Liver (tissue), 8 donors: ENCODE measurements at regions not wholly inside any gene's neighbourhood (a gene's known extent, or its start where the extent isn't known, plus 50 kb on each side); places are given as distances from the start of the nearest gene placed in this dataset.

ENCODE experiments used
- DNase-seq: peaks from one replicate; pipeline ENCODE4 v3.0.0-alpha.2; 2017; ENCODE audit warnings: low spot score
- H3K27ac ChIP-seq, 2 donors: one replicate each; pipeline ENCODE4 v1.7.0; 2013; ENCODE audit warnings: inconsistent platforms in 2 of 2, low read length in 2 of 2, control low read depth in 1 of 2, low read depth in 1 of 2, mild to moderate bottlenecking in 1 of 2
- H3K27me3 ChIP-seq, 4 donors: one replicate each; pipeline versions ENCODE4 v1.6.1 to v1.7.0; 2013; ENCODE audit warnings: low read length in 3 of 4, inconsistent platforms in 1 of 4, mild to moderate bottlenecking in 1 of 4, moderate library complexity in 1 of 4; ENCODE audit not compliant: control insufficient read depth in 4 of 4, insufficient read depth in 4 of 4
- H3K36me3 ChIP-seq, 4 donors: one replicate each; pipeline versions ENCODE4 v1.6.1 to v1.7.0; 2013; ENCODE audit warnings: low read length in 3 of 4, mild to moderate bottlenecking in 3 of 4, low read depth in 1 of 4, moderate library complexity in 1 of 4; ENCODE audit not compliant: control insufficient read depth in 4 of 4, insufficient read depth in 3 of 4
- H3K4me1 ChIP-seq, 4 donors: one replicate each; pipeline versions ENCODE4 v1.6.1 to v1.7.0; 2013; ENCODE audit warnings: low read length in 3 of 4, mild to moderate bottlenecking in 3 of 4, moderate library complexity in 1 of 4; ENCODE audit not compliant: control insufficient read depth in 4 of 4, insufficient read depth in 4 of 4
- H3K4me3 ChIP-seq, 3 donors: one replicate each; pipeline versions ENCODE4 v1.6.1 to v1.7.0; 2013; ENCODE audit warnings: low read length in 3 of 3, control low read depth in 1 of 3, low read depth in 1 of 3, mild to moderate bottlenecking in 1 of 3
- H3K9ac ChIP-seq, 2 donors: one replicate each; pipeline ENCODE4 v1.7.0; 2013; ENCODE audit warnings: low read length in 2 of 2, mild to moderate bottlenecking in 2 of 2, moderate library complexity in 2 of 2, control low read depth in 1 of 2, low read depth in 1 of 2
- H3K9me3 ChIP-seq, 4 donors: one replicate each; pipeline versions ENCODE4 v1.6.1 to v1.7.0; 2013; ENCODE audit warnings: low read length in 3 of 4; ENCODE audit not compliant: control insufficient read depth in 4 of 4
- EGR1 ChIP-seq, 2 donors: IDR thresholded peaks; 2 replicates each; pipeline ENCODE4 v1.6.1; 2016 to 2018; ENCODE audit warnings: antibody characterized with exemption in 2 of 2, low read depth in 2 of 2
- FOXA1 ChIP-seq: IDR thresholded peaks from 2 replicates; pipeline ENCODE4 v1.6.1; 2016; ENCODE audit warnings: antibody characterized with exemption
- GABPA ChIP-seq, 2 donors: IDR thresholded peaks in 1 of 2; conservative IDR thresholded peaks in 1 of 2; 2 replicates each; pipeline ENCODE4 v1.6.1; 2016; ENCODE audit warnings: antibody characterized with exemption in 2 of 2, mild to moderate bottlenecking in 1 of 2, moderate library complexity in 1 of 2
- HNF4A ChIP-seq, 2 donors: conservative IDR thresholded peaks; 2 replicates each; pipeline ENCODE4 v1.6.1; 2016; ENCODE audit warnings: antibody characterized with exemption in 2 of 2, mild to moderate bottlenecking in 2 of 2
- HNF4G ChIP-seq: IDR thresholded peaks from 2 replicates; pipeline ENCODE4 v1.6.1; 2016; ENCODE audit warnings: antibody characterized with exemption
- JUND ChIP-seq, 2 donors: IDR thresholded peaks; 2 replicates each; pipeline ENCODE4 v1.6.1; 2016; ENCODE audit warnings: antibody characterized with exemption in 2 of 2
- NR2F2 ChIP-seq: IDR thresholded peaks from 2 replicates; pipeline ENCODE4 v1.6.1; 2016; ENCODE audit warnings: antibody characterized with exemption
- REST ChIP-seq: IDR thresholded peaks from 2 replicates; pipeline ENCODE4 v1.6.1; 2016; ENCODE audit warnings: antibody characterized with exemption, mild to moderate bottlenecking
- RXRA ChIP-seq, 2 donors: IDR thresholded peaks; 2 replicates each; pipeline ENCODE4 v1.6.1; 2017 to 2018; ENCODE audit warnings: antibody characterized with exemption in 2 of 2, mild to moderate bottlenecking in 1 of 2
- TAF1 ChIP-seq: conservative IDR thresholded peaks from 2 replicates; pipeline ENCODE4 v1.6.1; 2016; ENCODE audit warnings: antibody characterized with exemption, mild to moderate bottlenecking
- YY1 ChIP-seq: IDR thresholded peaks from 2 replicates; pipeline ENCODE4 v1.6.1; 2016; ENCODE audit warnings: antibody characterized with exemption, mild to moderate bottlenecking
- ZBTB33 ChIP-seq: IDR thresholded peaks from 2 replicates; pipeline ENCODE4 v1.6.1; 2016; ENCODE audit warnings: antibody characterized with exemption
- WGBS: extraction: QIAGEN DNeasy Blood & Tissue Kit; methylation state at CpG from one replicate; pipeline ENCODE4 v1.1.7; 2013; 5-methylcytosine and 5-hydroxymethylcytosine counted together
- TF ChIP-seq, protein P1 (sequence below): IDR thresholded peaks from 2 replicates; pipeline ENCODE4 v1.6.1; 2016; ENCODE audit warnings: antibody characterized with exemption
- TF ChIP-seq, protein P2 (sequence below): fragments of 150-350 bp; IDR thresholded peaks from 2 replicates; pipeline ENCODE4 v1.5.1; 2017; ENCODE audit warnings: improper control_type of control experiment, low read depth, low read length; ENCODE audit not compliant: missing input control
- TF ChIP-seq, protein P3 (sequence below): IDR thresholded peaks from 2 replicates; pipeline ENCODE4 v1.6.1; 2016; ENCODE audit warnings: antibody characterized with exemption
- donor health status: healthy.
- donor health status: healthy.
- donor health status: healthy.
- donor health status: healthy.
- donor health status: healthy.

GRCh38 chr1:184813528-184814089, 59.0 kb upstream of the EDEM3 start:
- WGBS: 95% methylated on average over 2 of the region's 2 CpGs
- TF ChIP-seq HNF4A (conservative IDR thresholded peaks at IDR 0.05): no peak
- TF ChIP-seq, protein P1, sequence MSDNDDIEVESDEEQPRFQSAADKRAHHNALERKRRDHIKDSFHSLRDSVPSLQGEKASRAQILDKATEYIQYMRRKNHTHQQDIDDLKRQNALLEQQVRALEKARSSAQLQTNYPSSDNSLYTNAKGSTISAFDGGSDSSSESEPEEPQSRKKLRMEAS: no peak
- TF ChIP-seq, protein P2, sequence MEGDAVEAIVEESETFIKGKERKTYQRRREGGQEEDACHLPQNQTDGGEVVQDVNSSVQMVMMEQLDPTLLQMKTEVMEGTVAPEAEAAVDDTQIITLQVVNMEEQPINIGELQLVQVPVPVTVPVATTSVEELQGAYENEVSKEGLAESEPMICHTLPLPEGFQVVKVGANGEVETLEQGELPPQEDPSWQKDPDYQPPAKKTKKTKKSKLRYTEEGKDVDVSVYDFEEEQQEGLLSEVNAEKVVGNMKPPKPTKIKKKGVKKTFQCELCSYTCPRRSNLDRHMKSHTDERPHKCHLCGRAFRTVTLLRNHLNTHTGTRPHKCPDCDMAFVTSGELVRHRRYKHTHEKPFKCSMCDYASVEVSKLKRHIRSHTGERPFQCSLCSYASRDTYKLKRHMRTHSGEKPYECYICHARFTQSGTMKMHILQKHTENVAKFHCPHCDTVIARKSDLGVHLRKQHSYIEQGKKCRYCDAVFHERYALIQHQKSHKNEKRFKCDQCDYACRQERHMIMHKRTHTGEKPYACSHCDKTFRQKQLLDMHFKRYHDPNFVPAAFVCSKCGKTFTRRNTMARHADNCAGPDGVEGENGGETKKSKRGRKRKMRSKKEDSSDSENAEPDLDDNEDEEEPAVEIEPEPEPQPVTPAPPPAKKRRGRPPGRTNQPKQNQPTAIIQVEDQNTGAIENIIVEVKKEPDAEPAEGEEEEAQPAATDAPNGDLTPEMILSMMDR: no peak
- no peak for TF ChIP-seq FOXA1
- no peak for TF ChIP-seq RXRA (IDR thresholded peaks at IDR 0.05)
- no peak for TF ChIP-seq NR2F2
- TF ChIP-seq HNF4G: no peak
- TF ChIP-seq REST: no peak
- TF ChIP-seq, protein P3, sequence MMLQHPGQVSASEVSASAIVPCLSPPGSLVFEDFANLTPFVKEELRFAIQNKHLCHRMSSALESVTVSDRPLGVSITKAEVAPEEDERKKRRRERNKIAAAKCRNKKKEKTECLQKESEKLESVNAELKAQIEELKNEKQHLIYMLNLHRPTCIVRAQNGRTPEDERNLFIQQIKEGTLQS: no peak
- TF ChIP-seq YY1: no peak
- no peak for TF ChIP-seq JUND (IDR thresholded peaks at IDR 0.05)

DNA sequence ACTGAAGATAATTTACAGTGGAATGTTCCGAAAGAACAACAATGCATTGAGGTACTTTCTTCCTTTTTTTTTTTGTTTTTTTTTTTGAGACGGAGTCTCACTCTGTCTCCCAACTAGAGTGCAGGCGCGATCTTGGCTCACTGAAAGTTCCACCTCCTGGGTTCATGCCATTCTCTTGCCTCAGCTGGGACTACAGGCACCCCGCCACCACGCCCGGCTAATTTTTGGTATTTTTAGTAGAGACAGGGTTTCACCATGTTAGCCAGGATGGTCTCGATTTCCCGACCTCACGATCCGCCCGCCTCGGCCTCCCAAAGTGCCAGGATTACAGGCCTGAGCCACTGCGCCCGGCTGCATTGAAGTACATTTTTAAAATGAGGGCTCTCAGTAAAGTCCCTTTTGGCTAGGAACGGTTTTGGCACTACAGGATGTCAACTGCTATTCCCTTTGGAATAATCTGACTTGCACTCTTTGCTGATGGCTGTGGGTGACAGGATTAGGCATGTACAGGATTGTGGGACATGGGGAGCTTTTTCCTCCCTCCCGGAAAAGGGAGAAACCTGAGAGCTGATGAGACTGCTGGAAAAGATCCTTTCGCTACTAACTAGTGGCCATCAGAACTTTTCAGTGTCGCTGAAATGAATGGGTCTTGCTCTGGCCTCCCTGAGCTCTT, 56.9 kb upstream of the EDEM3 start:
- TF ChIP-seq NR2F2 (no peak), JUND (IDR thresholded peaks at IDR 0.05) (no peak), ZBTB33 (no peak), TAF1 (no peak), GABPA (IDR thresholded peaks at IDR 0.05 in 1 of 2, conservative IDR thresholded peaks at IDR 0.05 in 1 of 2) (no peak), REST (no peak), EGR1 (IDR thresholded peaks at IDR 0.05; ENCODE audit: low read depth in 2 of 2) (no peak), RXRA (IDR thresholded peaks at IDR 0.05) (no peak), YY1 (no peak), FOXA1 (no peak), HNF4A (conservative IDR thresholded peaks at IDR 0.05) (no peak)
- TF ChIP-seq, protein P2: no peak
- Histone ChIP-seq H3K27me3 (no peaks in the 10 kb centered on the region), H3K4me3 (no peak overlapping the region), H3K4me1 (peaks cover 0 to under 1% (median 0%) of the 10 kb centered on the region in 4 donors), H3K9ac (no peak overlapping the region), H3K9me3 (no peaks in the 10 kb centered on the region), H3K36me3 (no peaks in the 10 kb centered on the region), H3K27ac (no peak overlapping the region)
- WGBS: 94% methylated on average over 19 of the region's 19 CpGs
- DNase-seq: no peak

More at GRCh38 chr1:184813528-184814089, 59.0 kb upstream of the EDEM3 start:
- no peak for DNase-seq
- Histone ChIP-seq H3K27ac (no peak overlapping the region), H3K9me3 (no peaks in the 10 kb centered on the region), H3K9ac (no peak overlapping the region), H3K4me1 (no peaks in the 10 kb centered on the region), H3K36me3 (no peaks in the 10 kb centered on the region), H3K27me3 (no peaks in the 10 kb centered on the region), H3K4me3 (no peak overlapping the region)
